GM12878 (cell line): ENCODE measurements at regions not wholly inside any gene's neighbourhood (a gene's known extent, or its start where the extent isn't known, plus 50 kb on each side); places are given as distances from the start of the nearest gene placed in this dataset.

Experiments used
- ATAC-seq: fragments of 200-7000 bp; cut with Tn5 transposase; 3 replicates; pipeline ENCODE4 v1.9.1; 2020; ENCODE audit warnings: mild to moderate bottlenecking, moderate library complexity
- BruUV-seq: library from RNA; stranded (reverse); fragments of 400-500 nt; replicated peaks from 2 replicates; lab custom pipeline; 2021; lab: Mats Ljungman, UMichigan
- CTCF ChIA-PET: fragments of 300-600 bp; sonication (Branson Sonifier 250); formaldehyde crosslinking; extraction: SDS; loops from one replicate; lab custom pipeline; 2021; ENCODE audit warnings: inconsistent platforms; lab: Yijun Ruan, JAX
- POLR2A ChIA-PET: fragments of 350-600 bp; formaldehyde crosslinking; extraction: SDS; loops from one replicate; lab custom pipeline; 2021; ENCODE audit warnings: inconsistent platforms; lab: Charles Lee
- RAD21 ChIA-PET: fragments of 300-600 bp; sonication (Branson Sonifier 250); formaldehyde crosslinking; loops from one replicate; lab custom pipeline; 2023; ENCODE audit warnings: antibody characterized with exemption; ENCODE audit not compliant: unreplicated experiment; lab: Charles Lee
- SMC1A ChIA-PET: fragments of 300-600 bp; sonication (Branson Sonifier 250); formaldehyde crosslinking; loops from one replicate; lab custom pipeline; 2023; ENCODE audit not compliant: unreplicated experiment, uncharacterized antibody; lab: Charles Lee
- DNase-seq: peaks from one replicate; pipeline ENCODE4 v3.0.0-alpha.2; 2011; ENCODE audit warnings: low read depth, low spot score
- FAIRE-seq: peaks from 3 replicates; lab custom pipeline; 2011; peaks lifted over from hg19 to GRCh38; lab: Jason Lieb, UNC
- H2AFZ ChIP-seq: 2 replicates; pipeline ENCODE4 v1.6.0; 2011; ENCODE audit warnings: low read depth, low read length, control low read depth; ENCODE audit not compliant: control insufficient read depth
- H3K27ac ChIP-seq: 2 replicates; pipeline ENCODE4 v1.5.1; 2011; ENCODE audit warnings: control low read depth; ENCODE audit not compliant: control insufficient read depth, insufficient read depth
- H3K27me3 ChIP-seq, 2 experiments: replicated peaks in 1 of 2; 2 replicates each; pipeline versions ENCODE4 v1.6.0 to v1.6.1; 2011; ENCODE audit warnings: low read length in 1 of 2; ENCODE audit not compliant: control insufficient read depth in 2 of 2, insufficient read depth in 2 of 2
- H3K36me3 ChIP-seq, 2 experiments: 2 replicates each; pipeline ENCODE4 v1.5.1; 2011; ENCODE audit warnings: low read length in 1 of 2; ENCODE audit not compliant: control insufficient read depth in 2 of 2, insufficient read depth in 2 of 2
- H3K4me1 ChIP-seq: 2 replicates; pipeline ENCODE4 v1.6.1; 2011; ENCODE audit warnings: mild to moderate bottlenecking, low read length, moderate library complexity, mixed read lengths; ENCODE audit not compliant: control insufficient read depth, insufficient read depth
- H3K4me2 ChIP-seq: 2 replicates; pipeline ENCODE4 v1.6.0; 2011; ENCODE audit warnings: control low read depth; ENCODE audit not compliant: control insufficient read depth, insufficient read depth
- H3K4me3 ChIP-seq: fragments of 200-600 bp; sonication (generic); 2 replicates; pipeline ENCODE4 v1.5.1; 2016
- H3K79me2 ChIP-seq: 2 replicates; pipeline ENCODE4 v1.6.0; 2011; ENCODE audit warnings: low read length; ENCODE audit not compliant: control insufficient read depth, insufficient read depth
- H3K9ac ChIP-seq: 2 replicates; pipeline ENCODE4 v1.8.0; 2011; ENCODE audit warnings: low read length, control low read depth, mixed read lengths; ENCODE audit not compliant: control insufficient read depth, insufficient read depth
- H3K9me3 ChIP-seq: replicated peaks from 3 replicates; pipeline ENCODE4 v1.5.1; 2011; ENCODE audit warnings: mild to moderate bottlenecking, low read length; ENCODE audit not compliant: control insufficient read depth, insufficient read depth
- H4K20me1 ChIP-seq: 2 replicates; pipeline ENCODE4 v1.6.0; 2011; ENCODE audit not compliant: control insufficient read depth, insufficient read depth
- CBX5 ChIP-seq: sonication (generic); IDR thresholded peaks from 2 replicates; pipeline ENCODE4 v1.6.1; 2016; ENCODE audit warnings: low read depth, moderate library complexity, mild to moderate bottlenecking, inconsistent platforms
- CTCF ChIP-seq, 3 experiments: IDR thresholded peaks in 2 of 3; conservative IDR thresholded peaks in 1 of 3; 2 replicates each; pipeline ENCODE4 v1.5.1; 2011; ENCODE audit warnings: low read depth in 3 of 3, low read length in 3 of 3, mild to moderate bottlenecking in 3 of 3, control low read depth in 2 of 3, moderate library complexity in 2 of 3, inconsistent platforms in 1 of 3, mixed read lengths in 1 of 3; ENCODE audit not compliant: control insufficient read depth in 2 of 3, insufficient read depth in 1 of 3; ENCODE audit errors: extremely low read depth in 1 of 3
- KAT2A ChIP-seq: conservative IDR thresholded peaks from 2 replicates; pipeline ENCODE4 v1.6.1; 2011; ENCODE audit warnings: low read depth, low read length; ENCODE audit not compliant: control insufficient read depth
- STAT3 ChIP-seq: IDR thresholded peaks from 2 replicates; pipeline ENCODE4 v1.6.1; 2011; ENCODE audit warnings: low read depth, low read length, improper control_type of control experiment
- TARDBP ChIP-seq: IDR thresholded peaks from 2 replicates; pipeline ENCODE4 v1.6.1; 2016; ENCODE audit warnings: borderline replicate concordance
- WGBS: methylation state at CpG from one replicate; pipeline ENCODE4 v1.1.6; 2016; ENCODE audit warnings: low lambda C conversion rate; ENCODE audit not compliant: insufficient replicate concordance, insufficient coverage; ENCODE audit errors: missing lambda C conversion rate; 5-methylcytosine and 5-hydroxymethylcytosine counted together
- in situ Hi-C: fragments of 300-500 bp; cut with MboI; formaldehyde crosslinking; loops from 9 replicates; pipeline ENCODE4 v1.14.3; 2018; ENCODE audit warnings: mixed read lengths
- intact Hi-C: fragments of 100-400 bp; cut with micrococcal nuclease; formaldehyde crosslinking; loops from one replicate; pipeline ENCODE4 v1.14.2; 2022; ENCODE audit not compliant: unreplicated experiment

- no TSS peak for BruUV-seq
- ChIA-PET CTCF (no interaction called here), POLR2A (no interaction called here), SMC1A (no interaction called here), RAD21 (no interaction called here)
- no peak for ATAC-seq
- H3K27me3 ChIP-seq, result no peaks in the 10 kb centered on the region
- 2% methylated on average over 2 of the region's 2 CpGs for WGBS
- FAIRE-seq, result no peak
- TF ChIP-seq CBX5, result no peak
- TF ChIP-seq STAT3, result no peak
- TF ChIP-seq TARDBP, result no peak
- H2AFZ ChIP-seq, result no peak overlapping the region
- intact Hi-C loops (no loop called here), in situ Hi-C loops (no loop called here)
- no peaks in the 10 kb centered on the region for H4K20me1 ChIP-seq
- H3K4me3 ChIP-seq, result no peak overlapping the region
- H3K9me3 ChIP-seq, result no peaks in the 10 kb centered on the region
- no peak overlapping the region for H3K4me2 ChIP-seq
- no peak overlapping the region for H3K27ac ChIP-seq
- DNase-seq, result no peak
- no peaks in the 10 kb centered on the region for H3K4me1 ChIP-seq
- no peak overlapping the region for H3K9ac ChIP-seq
- no peaks in the 10 kb centered on the region for H3K36me3 ChIP-seq
- H3K79me2 ChIP-seq, result no peaks in the 10 kb centered on the region
Measured at GRCh38 chr5:16000056-16000455, 179.5 kb downstream of the MARCHF11 start.

GRCh38 chr5:15995341-15996052 is 184.1 kb downstream of the MARCHF11 start:
- H3K4me2 ChIP-seq, result no peak overlapping the region
- peak in 2 of 3 experiments; percentile 6 to 34; a peak in 1 of 6 replicates for TF ChIP-seq CTCF (IDR thresholded peaks at IDR 0.05 in 2 of 3, conservative IDR thresholded peaks at IDR 0.05 in 1 of 3; ENCODE audit: control insufficient read depth in 2 of 3, extremely low read depth in 1 of 3, insufficient read depth in 1 of 3, low read depth in 3 of 3, low read length in 3 of 3)
- TF ChIP-seq KAT2A, result no peak
- SMC1A ChIA-PET, result no interaction called here
- POLR2A ChIA-PET, result no interaction called here
- ATAC-seq (peak; percentile 85), DNase-seq (no peak), FAIRE-seq (no peak)
- H3K27me3 ChIP-seq, result no peaks in the 10 kb centered on the region
- H3K27ac ChIP-seq, result no peak overlapping the region
- CTCF ChIA-PET, result interaction anchor here (1.0 kb wide), 1 partner anchor 890 kb away, joined by 5 read pairs; no protein-coding TSS in a partner anchor
- no TSS peak for BruUV-seq
- H3K79me2 ChIP-seq, result no peaks in the 10 kb centered on the region
- no peak overlapping the region for H3K4me3 ChIP-seq
- H3K36me3 ChIP-seq, result no peaks in the 10 kb centered on the region
- H3K9me3 ChIP-seq, result no peaks in the 10 kb centered on the region
- in situ Hi-C loops (no loop called here), intact Hi-C loops (loop anchor here (1.0 to 10.0 kb wide), 2 partner anchors 311 to 890 kb away; no protein-coding TSS in a partner anchor)
- H3K4me1 ChIP-seq, result no peaks in the 10 kb centered on the region
- H4K20me1 ChIP-seq, result no peaks in the 10 kb centered on the region
- RAD21 ChIA-PET, result no interaction called here
- no peak overlapping the region for H2AFZ ChIP-seq
- WGBS, result 50% methylated on average over 2 of the region's 2 CpGs
- no peak overlapping the region for H3K9ac ChIP-seq
